ENCODE measurements at regions not wholly inside any gene's neighbourhood (a gene's known extent, or its start where the extent isn't known, plus 50 kb on each side); places are given as distances from the start of the nearest gene placed in this dataset.

- TF ChIP-seq POLR2A (IDR thresholded peaks at IDR 0.05; ENCODE audit: low read length) (no peak), GATA1 (IDR thresholded peaks at IDR 0.05; ENCODE audit: low read depth, low read length) (no peak)
Measured at GRCh38 chr9:89835666-89836065, 230.9 kb downstream of the GADD45G start.
